ENCODE measurements at regions not wholly inside any gene's neighbourhood (a gene's known extent, or its start where the extent isn't known, plus 50 kb on each side); places are given as distances from the start of the nearest gene placed in this dataset.

DNA sequence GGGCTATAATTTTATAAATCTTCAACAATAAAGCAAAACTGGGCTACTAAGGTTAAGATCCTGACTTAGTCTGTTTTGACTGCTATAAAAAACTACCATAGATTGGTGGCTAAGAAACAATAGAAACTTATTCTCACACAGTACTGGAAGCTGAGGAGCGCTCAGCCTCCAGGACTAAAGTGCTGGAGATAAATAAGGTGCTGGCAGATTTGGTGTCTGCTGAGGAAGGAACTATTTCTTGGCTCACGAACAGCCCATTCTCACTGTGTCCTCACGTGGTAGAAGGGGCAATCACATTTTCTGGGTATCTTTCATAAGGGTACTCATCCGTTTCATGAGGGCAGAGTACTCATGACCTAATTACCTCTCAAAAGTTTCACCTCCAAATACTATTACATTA, 166.8 kb upstream of the CBLB start:
- intact Hi-C loops (cut with DNase I) = no loop called here
- Histone ChIP-seq H3K36me3 (no peaks in the 10 kb centered on the region), H3K27me3 (no peaks in the 10 kb centered on the region)

GRCh38 chr3:106036696-106037095, 167.9 kb upstream of the CBLB start:
- TF ChIP-seq CTCF (IDR thresholded peaks at IDR 0.05) = no peak
- Histone ChIP-seq H3K9me3 (no peaks in the 10 kb centered on the region), H3K4me1 (no peaks in the 10 kb centered on the region), H3K27me3 (no peaks in the 10 kb centered on the region), H3K27ac (no peak overlapping the region), H3K36me3 (no peaks in the 10 kb centered on the region), H3K4me3 (no peak overlapping the region), H3K9ac (ENCODE audit: low read depth in 2 of 2, low read length in 2 of 2) (no peak overlapping the region)
- intact Hi-C loops (cut with DNase I) = no loop called here
- DNase-seq = no peak

More for the DNA sequence above, 166.8 kb upstream of the CBLB start:
- H3K27ac ChIP-seq = no peak overlapping the region
- no peak overlapping the region for H3K4me3 ChIP-seq
- TF ChIP-seq CTCF (IDR thresholded peaks at IDR 0.05) = no peak
- H3K9me3 ChIP-seq = no peaks in the 10 kb centered on the region
- no peaks in the 10 kb centered on the region for H3K4me1 ChIP-seq
- no peak overlapping the region for H3K9ac ChIP-seq (ENCODE audit: low read depth in 2 of 2, low read length in 2 of 2)
- DNase-seq = no peak

DNA sequence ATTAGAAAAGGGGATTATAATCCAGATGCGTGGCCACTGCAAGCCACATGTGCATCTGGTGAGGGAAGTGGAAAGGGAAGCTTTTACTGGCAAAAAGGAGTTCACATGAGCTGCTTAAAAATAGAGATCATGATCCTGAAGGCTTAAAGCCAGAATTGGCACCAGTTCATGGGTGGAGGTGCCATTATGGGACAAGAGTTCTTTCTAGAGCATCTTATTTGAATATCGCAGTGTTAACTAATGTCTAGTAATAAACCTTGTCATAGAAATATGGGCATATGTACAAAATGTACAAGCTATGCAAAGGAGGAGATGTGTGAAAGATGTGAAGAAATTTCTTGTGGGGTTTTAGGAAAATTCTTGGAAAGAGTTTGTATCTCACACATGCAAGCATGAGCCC, 178.4 kb upstream of the CBLB start:
- H3K9ac ChIP-seq (ENCODE audit: low read depth in 2 of 2, low read length in 2 of 2) = no peak overlapping the region
- H3K4me3 ChIP-seq = no peak overlapping the region
- H3K27me3 ChIP-seq = no peaks in the 10 kb centered on the region
- H3K36me3 ChIP-seq = no peaks in the 10 kb centered on the region
- no peak for TF ChIP-seq CTCF (IDR thresholded peaks at IDR 0.05)
- DNase-seq = no peak
- H3K27ac ChIP-seq = no peak overlapping the region
- H3K9me3 ChIP-seq = no peaks in the 10 kb centered on the region
- intact Hi-C loops (cut with DNase I) = no loop called here
- no peaks in the 10 kb centered on the region for H3K4me1 ChIP-seq

DNA sequence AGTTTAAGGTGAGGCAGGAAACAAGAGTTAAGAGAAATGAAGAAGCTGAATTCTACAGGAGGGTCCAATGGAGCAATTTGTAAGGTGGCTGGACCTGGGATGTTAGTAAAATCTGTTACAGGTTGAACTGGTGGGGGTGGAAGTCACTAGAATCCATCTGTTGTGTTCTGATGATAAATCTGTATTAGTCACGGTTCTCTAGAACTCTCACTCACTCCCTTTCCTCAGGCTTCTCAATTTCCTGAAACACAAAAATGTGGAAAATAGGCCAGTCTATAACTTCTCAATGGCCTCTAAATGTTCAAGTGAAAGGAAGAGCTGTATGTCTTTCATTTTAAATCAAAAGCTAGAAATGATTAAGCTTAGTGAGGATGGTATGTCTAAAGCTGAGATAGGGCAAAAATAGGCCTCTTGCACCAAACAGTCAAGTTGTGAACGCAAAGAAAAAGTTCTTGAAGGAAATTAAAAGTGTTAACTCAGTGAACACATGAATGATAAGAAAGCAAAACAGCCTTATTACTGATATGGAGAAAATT, 180.2 kb upstream of the CBLB start:
- no peak for DNase-seq
- Histone ChIP-seq H3K4me3 (no peak overlapping the region), H3K4me1 (no peaks in the 10 kb centered on the region), H3K9me3 (no peaks in the 10 kb centered on the region), H3K36me3 (no peaks in the 10 kb centered on the region), H3K9ac (ENCODE audit: low read depth in 2 of 2, low read length in 2 of 2) (no peak overlapping the region), H3K27ac (no peak overlapping the region), H3K27me3 (no peaks in the 10 kb centered on the region)
- TF ChIP-seq CTCF (IDR thresholded peaks at IDR 0.05) = no peak
- intact Hi-C loops (cut with DNase I) = no loop called here

- intact Hi-C loops (cut with DNase I) = no loop called here
- TF ChIP-seq CTCF (IDR thresholded peaks at IDR 0.05) = no peak
- Histone ChIP-seq H3K9me3 (no peaks in the 10 kb centered on the region), H3K36me3 (no peaks in the 10 kb centered on the region), H3K27ac (no peak overlapping the region), H3K4me1 (no peaks in the 10 kb centered on the region), H3K9ac (ENCODE audit: low read depth in 2 of 2, low read length in 2 of 2) (no peak overlapping the region), H3K4me3 (no peak overlapping the region), H3K27me3 (no peaks in the 10 kb centered on the region)
- DNase-seq = no peak
These were observed 181.0 kb upstream of the CBLB start for GRCh38 chr3:106049821-106050220.

DNA sequence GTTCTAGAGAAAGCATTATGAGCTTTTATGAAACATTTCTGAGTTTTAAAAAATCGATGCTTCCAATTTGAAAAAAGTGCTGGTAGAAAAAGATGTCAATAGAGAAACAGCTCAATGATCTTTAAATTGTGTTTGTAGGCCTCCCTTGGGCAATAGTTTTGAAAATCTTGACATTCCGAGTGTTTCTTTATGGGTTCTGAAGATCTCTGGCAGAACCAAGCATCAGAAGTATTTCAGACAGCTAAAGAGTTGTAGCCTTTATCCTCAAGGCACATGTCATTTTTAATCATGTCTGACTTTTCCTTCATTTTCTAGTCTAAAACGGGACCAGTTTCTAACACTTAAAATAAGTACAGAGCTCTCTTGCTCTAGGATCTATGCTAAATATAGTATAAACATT, 188.1 kb upstream of the CBLB start:
- no peak overlapping the region for H3K9ac ChIP-seq (ENCODE audit: low read depth in 2 of 2, low read length in 2 of 2)
- TF ChIP-seq CTCF (IDR thresholded peaks at IDR 0.05) = no peak
- no peak overlapping the region for H3K27ac ChIP-seq
- no peaks in the 10 kb centered on the region for H3K36me3 ChIP-seq
- DNase-seq = no peak
- no peaks in the 10 kb centered on the region for H3K9me3 ChIP-seq
- intact Hi-C loops (cut with DNase I) = no loop called here
- H3K4me3 ChIP-seq = no peak overlapping the region
- no peaks in the 10 kb centered on the region for H3K27me3 ChIP-seq
- H3K4me1 ChIP-seq = no peaks in the 10 kb centered on the region

Measured in colonic mucosa (tissue), 4 donors.